ENCODE measurements at regions not wholly inside any gene's neighbourhood (a gene's known extent, or its start where the extent isn't known, plus 50 kb on each side); places are given as distances from the start of the nearest gene placed in this dataset.

DNA sequence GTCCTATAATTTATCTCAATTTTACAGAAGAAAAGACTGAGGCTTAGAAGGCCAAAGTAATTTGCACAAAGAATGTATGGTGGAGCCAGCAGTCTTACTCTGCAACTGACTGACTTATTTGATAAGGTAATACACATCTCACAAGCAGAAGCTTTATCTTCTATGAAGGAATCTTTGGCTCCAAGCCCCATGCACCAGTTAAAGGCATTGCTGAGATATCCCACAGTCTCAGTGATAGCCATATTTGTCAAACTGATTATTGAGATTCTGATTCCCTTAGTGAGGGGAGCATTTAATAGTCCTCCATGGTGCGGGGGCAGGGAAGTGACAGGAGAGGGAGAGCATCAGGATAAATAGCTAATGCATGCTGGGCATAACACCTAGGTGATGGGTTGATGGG, 60.4 kb upstream of the GRIP1 start:
- WGBS, 2 donors (ENCODE audit: extremely low coverage in 2 of 2, insufficient read length in 2 of 2, insufficient replicate concordance in 1 of 2): no CpG with 5 or more reads among the region's 1 CpG
- Histone ChIP-seq H3K27ac (replicated peaks; ENCODE audit: low read length) (no peak overlapping the region), H2BK12ac (ENCODE audit: low read length) (no peak overlapping the region), H3K9me3 (replicated peaks in 1 of 2; ENCODE audit: control insufficient read depth in 2 of 2, insufficient read depth in 1 of 2, low read depth in 1 of 2, low read length in 2 of 2) (no peaks in the 10 kb centered on the region), H3K4me1 (ENCODE audit: control insufficient read depth in 2 of 2, insufficient read depth in 1 of 2, low read depth in 1 of 2, low read length in 2 of 2) (peaks cover 0 to under 1% of the 10 kb centered on the region in 2 donors), H3K4me3 (ENCODE audit: low read length in 2 of 2) (no peak overlapping the region), H2BK15ac (ENCODE audit: low read length) (no peak overlapping the region), H4K91ac (ENCODE audit: low read depth, low read length, poor library complexity) (no peak overlapping the region), H3K4me2 (ENCODE audit: insufficient read depth, low read length, poor library complexity, severe bottlenecking) (no peak overlapping the region), H2AK5ac (ENCODE audit: low read depth, low read length) (no peak overlapping the region), H2BK5ac (ENCODE audit: low read length) (no peak overlapping the region), H3K14ac (ENCODE audit: low read length) (no peak overlapping the region), H4K8ac (ENCODE audit: low read depth, low read length) (no peak overlapping the region), H3K27me3 (ENCODE audit: control insufficient read depth in 3 of 3, insufficient read depth in 3 of 3, low read depth in 1 of 3, low read length in 3 of 3) (no peaks in the 10 kb centered on the region), H3K79me1 (ENCODE audit: low read depth, low read length) (no peaks in the 10 kb centered on the region), H2AFZ (ENCODE audit: low read length) (no peak overlapping the region), H3K36me3 (replicated peaks in 1 of 2; ENCODE audit: control insufficient read depth in 2 of 2, insufficient read depth in 2 of 2, low read length in 2 of 2) (no peaks in the 10 kb centered on the region), H3K9ac (ENCODE audit: low read depth, low read length, poor library complexity) (no peak overlapping the region), H3K4ac (ENCODE audit: low read length) (no peak overlapping the region), H2BK120ac (ENCODE audit: low read depth, low read length) (no peak overlapping the region), H3K18ac (ENCODE audit: low read length) (no peak overlapping the region), H3K23ac (ENCODE audit: low read depth, low read length, poor library complexity) (no peak overlapping the region)
- no peak for DNase-seq (ENCODE audit: low spot score)

DNA sequence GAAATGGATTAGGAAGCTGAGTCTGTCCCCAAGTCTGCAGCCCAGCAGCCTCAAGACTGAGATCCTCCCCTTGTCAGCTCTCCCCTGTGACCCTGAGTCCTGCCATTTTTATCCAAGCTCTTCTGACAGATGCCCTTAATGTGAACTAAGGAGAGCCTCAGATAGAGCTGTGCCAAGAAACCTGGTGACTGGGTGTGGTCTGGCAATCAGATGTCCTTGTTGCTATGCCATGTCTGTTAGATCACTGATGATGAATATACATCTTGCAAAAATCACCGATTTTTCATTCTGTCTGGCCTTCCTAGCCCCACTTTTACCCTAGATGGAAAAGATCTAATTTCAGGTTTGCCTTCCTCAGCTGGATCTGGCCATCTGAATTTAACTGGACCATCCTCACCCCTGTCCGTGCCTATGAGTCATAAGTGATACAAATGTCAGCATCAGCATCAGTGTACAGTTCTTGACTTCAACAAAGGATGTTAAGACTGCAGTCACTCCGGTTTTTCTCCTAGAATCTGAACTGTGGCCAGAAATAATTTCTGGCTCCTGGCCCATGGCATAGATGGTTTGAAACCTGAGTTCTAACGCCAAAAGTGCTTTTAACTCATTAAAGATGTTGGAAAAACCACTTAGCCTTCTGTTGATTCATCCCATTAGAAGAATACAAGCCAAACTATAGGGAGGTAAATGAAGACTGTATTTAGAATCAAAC, 61.2 kb upstream of the GRIP1 start:
- Histone ChIP-seq H3K79me1 (ENCODE audit: low read depth, low read length) (no peaks in the 10 kb centered on the region), H3K18ac (ENCODE audit: low read length) (no peak overlapping the region), H3K23ac (ENCODE audit: low read depth, low read length, poor library complexity) (no peak overlapping the region), H2BK5ac (ENCODE audit: low read length) (no peak overlapping the region), H3K27ac (replicated peaks; ENCODE audit: low read length) (no peak overlapping the region), H2AK5ac (ENCODE audit: low read depth, low read length) (no peak overlapping the region), H3K9me3 (replicated peaks in 1 of 2; ENCODE audit: control insufficient read depth in 2 of 2, insufficient read depth in 1 of 2, low read depth in 1 of 2, low read length in 2 of 2) (no peaks in the 10 kb centered on the region), H4K8ac (ENCODE audit: low read depth, low read length) (no peak overlapping the region), H3K4ac (ENCODE audit: low read length) (no peak overlapping the region), H2BK12ac (ENCODE audit: low read length) (no peak overlapping the region), H3K36me3 (replicated peaks in 1 of 2; ENCODE audit: control insufficient read depth in 2 of 2, insufficient read depth in 2 of 2, low read length in 2 of 2) (no peaks in the 10 kb centered on the region), H3K14ac (ENCODE audit: low read length) (no peak overlapping the region), H4K91ac (ENCODE audit: low read depth, low read length, poor library complexity) (no peak overlapping the region), H3K4me1 (ENCODE audit: control insufficient read depth in 2 of 2, insufficient read depth in 1 of 2, low read depth in 1 of 2, low read length in 2 of 2) (no peaks in the 10 kb centered on the region), H3K27me3 (ENCODE audit: control insufficient read depth in 3 of 3, insufficient read depth in 3 of 3, low read depth in 1 of 3, low read length in 3 of 3) (no peaks in the 10 kb centered on the region), H2BK120ac (ENCODE audit: low read depth, low read length) (no peak overlapping the region), H3K9ac (ENCODE audit: low read depth, low read length, poor library complexity) (no peak overlapping the region), H3K4me2 (ENCODE audit: insufficient read depth, low read length, poor library complexity, severe bottlenecking) (no peak overlapping the region), H3K4me3 (ENCODE audit: low read length in 2 of 2) (no peak overlapping the region), H2AFZ (ENCODE audit: low read length) (no peak overlapping the region), H2BK15ac (ENCODE audit: low read length) (no peak overlapping the region)
- WGBS, 2 donors (ENCODE audit: extremely low coverage in 2 of 2, insufficient read length in 2 of 2, insufficient replicate concordance in 1 of 2): no CpG with 5 or more reads among the region's 4 CpGs
- no peak for DNase-seq (ENCODE audit: low spot score)

DNA sequence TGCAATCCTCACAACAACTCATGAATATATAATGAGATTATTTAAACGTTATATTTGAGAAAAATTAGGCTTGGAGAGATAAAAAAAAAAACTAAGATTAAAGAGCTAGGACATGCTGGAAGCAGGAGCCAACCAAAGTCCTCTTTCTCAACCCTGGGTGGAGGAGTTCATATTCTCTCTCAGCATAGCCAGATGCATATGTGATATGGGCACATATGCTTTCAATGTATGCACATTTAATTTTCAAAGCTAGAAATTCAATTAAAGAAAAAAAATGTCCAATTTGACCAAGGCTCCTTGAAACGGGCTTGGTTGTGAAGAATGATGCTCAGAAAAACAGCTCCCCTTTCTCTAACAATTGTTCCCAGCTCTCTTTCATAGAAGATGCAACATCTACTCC, 61.9 kb upstream of the GRIP1 start:
- no peaks in the 10 kb centered on the region for H3K79me1 ChIP-seq (ENCODE audit: low read depth, low read length)
- H2BK12ac ChIP-seq (ENCODE audit: low read length): no peak overlapping the region
- H4K91ac ChIP-seq (ENCODE audit: low read depth, low read length, poor library complexity): no peak overlapping the region
- no peaks in the 10 kb centered on the region for H3K36me3 ChIP-seq (replicated peaks in 1 of 2; ENCODE audit: control insufficient read depth in 2 of 2, insufficient read depth in 2 of 2, low read length in 2 of 2)
- H3K9ac ChIP-seq (ENCODE audit: low read depth, low read length, poor library complexity): no peak overlapping the region
- H2BK15ac ChIP-seq (ENCODE audit: low read length): no peak overlapping the region
- no peak overlapping the region for H2AFZ ChIP-seq (ENCODE audit: low read length)
- no peak overlapping the region for H3K14ac ChIP-seq (ENCODE audit: low read length)
- no peaks in the 10 kb centered on the region for H3K9me3 ChIP-seq (replicated peaks in 1 of 2; ENCODE audit: control insufficient read depth in 2 of 2, insufficient read depth in 1 of 2, low read depth in 1 of 2, low read length in 2 of 2)
- no peak for DNase-seq (ENCODE audit: low spot score)
- H3K18ac ChIP-seq (ENCODE audit: low read length): no peak overlapping the region
- no peak overlapping the region for H3K4me3 ChIP-seq (ENCODE audit: low read length in 2 of 2)
- H3K4me2 ChIP-seq (ENCODE audit: insufficient read depth, low read length, poor library complexity, severe bottlenecking): no peak overlapping the region
- no peak overlapping the region for H3K4ac ChIP-seq (ENCODE audit: low read length)
- no peak overlapping the region for H3K27ac ChIP-seq (replicated peaks; ENCODE audit: low read length)
- H3K23ac ChIP-seq (ENCODE audit: low read depth, low read length, poor library complexity): no peak overlapping the region
- H2BK5ac ChIP-seq (ENCODE audit: low read length): no peak overlapping the region
- no peak overlapping the region for H2BK120ac ChIP-seq (ENCODE audit: low read depth, low read length)
- no peaks in the 10 kb centered on the region for H3K27me3 ChIP-seq (ENCODE audit: control insufficient read depth in 3 of 3, insufficient read depth in 3 of 3, low read depth in 1 of 3, low read length in 3 of 3)
- peaks cover 2 to 3% of the 10 kb centered on the region in 2 donors for H3K4me1 ChIP-seq (ENCODE audit: control insufficient read depth in 2 of 2, insufficient read depth in 1 of 2, low read depth in 1 of 2, low read length in 2 of 2)
- H4K8ac ChIP-seq (ENCODE audit: low read depth, low read length): no peak overlapping the region
- 100% methylated on average over 1 of the region's 2 CpGs; no CpG with 5 or more reads in 1 of the 2 donors for WGBS, 2 donors (ENCODE audit: extremely low coverage in 2 of 2, insufficient read length in 2 of 2, insufficient replicate concordance in 1 of 2)
- no peak overlapping the region for H2AK5ac ChIP-seq (ENCODE audit: low read depth, low read length)

DNA sequence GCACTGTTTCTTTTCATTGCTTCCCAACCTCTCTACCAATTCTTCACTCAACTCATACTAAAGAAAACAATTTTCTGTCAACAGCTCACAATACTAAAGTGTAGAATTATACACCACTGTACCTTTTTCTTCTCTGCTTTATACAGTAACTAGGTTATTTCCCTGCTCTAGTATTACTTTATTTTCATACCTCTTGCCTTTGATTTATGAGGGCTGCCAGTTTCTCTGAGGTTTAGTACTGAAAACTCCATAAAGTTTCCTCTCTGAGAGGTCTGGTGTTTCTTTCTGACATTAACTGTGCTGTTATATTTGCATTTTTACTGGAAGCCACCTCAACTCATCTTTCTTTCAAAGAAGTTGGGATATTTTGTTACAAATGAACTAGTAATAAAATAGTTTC, 63.0 kb upstream of the GRIP1 start:
- Histone ChIP-seq H2BK15ac (ENCODE audit: low read length) (no peak overlapping the region), H3K4me2 (ENCODE audit: insufficient read depth, low read length, poor library complexity, severe bottlenecking) (no peak overlapping the region), H3K27ac (replicated peaks; ENCODE audit: low read length) (no peak overlapping the region), H3K36me3 (replicated peaks in 1 of 2; ENCODE audit: control insufficient read depth in 2 of 2, insufficient read depth in 2 of 2, low read length in 2 of 2) (no peaks in the 10 kb centered on the region), H3K27me3 (ENCODE audit: control insufficient read depth in 3 of 3, insufficient read depth in 3 of 3, low read depth in 1 of 3, low read length in 3 of 3) (no peaks in the 10 kb centered on the region), H3K23ac (ENCODE audit: low read depth, low read length, poor library complexity) (no peak overlapping the region), H3K4me3 (ENCODE audit: low read length in 2 of 2) (no peak overlapping the region), H2BK5ac (ENCODE audit: low read length) (no peak overlapping the region), H2AFZ (ENCODE audit: low read length) (no peak overlapping the region), H4K8ac (ENCODE audit: low read depth, low read length) (no peak overlapping the region), H2BK12ac (ENCODE audit: low read length) (no peak overlapping the region), H3K4ac (ENCODE audit: low read length) (no peak overlapping the region), H4K91ac (ENCODE audit: low read depth, low read length, poor library complexity) (no peak overlapping the region), H3K14ac (ENCODE audit: low read length) (no peak overlapping the region), H3K79me1 (ENCODE audit: low read depth, low read length) (no peaks in the 10 kb centered on the region), H2AK5ac (ENCODE audit: low read depth, low read length) (no peak overlapping the region), H3K9me3 (replicated peaks in 1 of 2; ENCODE audit: control insufficient read depth in 2 of 2, insufficient read depth in 1 of 2, low read depth in 1 of 2, low read length in 2 of 2) (no peaks in the 10 kb centered on the region), H3K9ac (ENCODE audit: low read depth, low read length, poor library complexity) (no peak overlapping the region), H3K4me1 (ENCODE audit: control insufficient read depth in 2 of 2, insufficient read depth in 1 of 2, low read depth in 1 of 2, low read length in 2 of 2) (peaks cover 3 to 4% of the 10 kb centered on the region in 2 donors), H2BK120ac (ENCODE audit: low read depth, low read length) (no peak overlapping the region), H3K18ac (ENCODE audit: low read length) (no peak overlapping the region)
- no peak for DNase-seq (ENCODE audit: low spot score)

All from neuronal stem cell (in vitro differentiated cells).